Ecto neural progenitor cell (in vitro differentiated cells): ENCODE measurements at regions not wholly inside any gene's neighbourhood (a gene's known extent, or its start where the extent isn't known, plus 50 kb on each side); places are given as distances from the start of the nearest gene placed in this dataset.

Source experiments
- DNase-seq: peaks from one replicate; pipeline ENCODE4 v3.0.0-alpha.2; 2018; ENCODE audit warnings: low spot score

DNA sequence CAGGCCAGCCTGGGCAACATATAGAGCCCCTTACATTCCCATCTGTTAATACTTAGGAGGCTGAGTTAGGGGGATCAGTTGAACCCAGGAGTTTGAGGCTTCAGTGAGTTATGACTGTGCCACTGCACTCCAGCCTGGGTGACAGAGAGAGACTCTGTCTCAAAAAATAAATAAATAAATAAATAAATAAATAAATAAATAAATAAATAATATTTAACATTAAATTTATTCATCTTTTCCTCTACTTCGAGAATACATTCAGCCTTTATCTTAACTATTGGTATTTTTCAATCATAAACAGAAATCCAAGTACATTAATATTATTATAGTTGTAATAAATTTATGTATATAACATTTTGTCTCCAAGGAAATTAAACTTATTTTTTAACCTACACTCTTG, 1227.7 kb upstream of the GJE1 start:
- no peak for DNase-seq

DNA sequence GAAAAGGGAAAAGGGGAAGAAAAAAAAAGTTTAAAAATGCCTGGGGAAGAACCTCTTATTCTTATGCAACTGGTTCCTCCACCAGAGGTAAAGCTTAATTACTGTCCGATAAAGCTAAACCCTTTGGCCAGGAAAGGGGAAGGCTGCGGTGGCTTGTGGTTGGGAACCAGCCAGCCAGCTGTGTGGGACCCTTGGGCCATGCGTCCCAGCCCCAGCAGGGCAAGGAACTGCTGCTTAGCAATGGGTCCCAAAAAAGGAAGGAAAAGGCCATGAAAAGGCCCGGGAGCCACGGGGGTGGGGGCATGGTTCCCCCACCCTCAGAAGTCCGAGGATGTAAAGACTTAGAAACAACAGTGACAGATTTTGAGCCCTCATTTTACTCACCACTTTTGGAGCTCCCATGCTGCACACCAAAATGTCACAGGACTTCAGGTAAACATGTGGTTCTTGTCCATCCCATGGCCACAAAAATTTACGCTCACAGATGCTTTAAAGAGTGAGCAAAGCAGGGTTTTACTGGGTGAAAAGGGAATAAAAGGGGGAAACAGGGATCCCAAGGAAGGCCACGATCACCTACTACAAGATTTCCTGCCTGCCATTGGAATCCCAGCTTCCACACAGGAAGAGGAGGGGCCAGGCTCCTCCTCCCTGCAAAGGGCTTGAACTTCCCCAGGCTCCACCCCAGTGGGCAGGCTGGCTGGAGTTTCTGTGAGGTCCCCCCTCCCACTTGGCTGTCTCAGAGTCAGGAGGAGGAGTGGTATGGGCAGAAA, 1234.7 kb upstream of the GJE1 start:
- DNase-seq, result no peak

DNA sequence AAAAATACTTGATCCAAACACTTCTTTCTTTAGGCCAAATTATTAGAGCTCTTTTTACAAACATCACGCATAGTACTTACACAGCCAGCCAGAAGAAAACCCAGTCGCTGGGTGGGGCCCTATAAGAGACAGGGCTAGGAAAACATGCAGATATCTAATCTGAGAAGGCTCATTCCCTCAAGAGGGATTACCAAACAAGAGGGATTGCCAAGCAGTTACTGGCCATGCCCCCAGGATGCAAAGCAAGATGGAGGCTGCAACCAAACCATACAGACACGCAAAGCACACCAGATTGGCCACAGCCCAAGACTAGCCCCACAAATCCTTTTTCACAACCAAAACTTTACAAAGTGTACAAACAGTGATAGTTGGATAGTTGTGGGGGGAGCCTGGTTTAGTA, 1235.4 kb upstream of the GJE1 start:
- no peak for DNase-seq

GRCh38 chr6:140893432-140893831, 1239.3 kb upstream of the GJE1 start:
- no peak for DNase-seq

DNA sequence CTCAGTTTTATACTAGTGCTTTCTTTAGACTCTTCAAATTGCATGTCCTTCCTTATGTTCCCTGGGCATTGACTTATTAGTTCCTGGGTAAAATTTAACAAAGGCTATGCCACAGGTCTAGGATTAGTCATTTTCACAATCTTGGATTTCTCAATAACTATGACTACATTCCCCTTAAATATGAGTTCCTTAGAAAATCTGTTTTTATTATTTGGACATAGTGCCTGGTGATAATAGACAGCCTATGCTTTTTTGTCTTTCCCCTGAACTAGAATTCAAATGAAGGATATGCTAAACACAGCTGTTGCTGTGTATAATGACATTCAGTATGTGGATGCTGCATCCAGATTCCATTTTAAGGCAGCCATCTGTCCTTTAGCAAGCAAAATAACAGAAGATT, 1252.8 kb upstream of the GJE1 start:
- no peak for DNase-seq

DNA sequence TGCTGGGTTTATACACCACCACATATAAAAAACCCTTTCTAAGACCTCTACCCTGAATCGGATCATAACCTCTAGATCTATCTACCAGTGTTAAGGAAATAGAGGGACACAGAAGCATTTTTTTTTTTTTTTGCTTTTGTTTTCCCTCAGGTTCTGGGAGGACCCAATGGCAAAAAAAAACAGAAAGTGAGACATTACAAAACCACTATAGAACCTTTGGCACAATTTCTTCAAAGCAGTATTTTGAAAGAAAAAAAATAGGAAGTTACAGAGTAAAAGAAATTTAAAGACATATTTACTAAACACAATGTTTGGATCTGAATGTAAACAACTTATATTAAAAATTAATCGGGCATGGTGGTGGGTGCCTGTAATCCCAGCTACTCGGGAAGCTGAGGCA, 1258.7 kb upstream of the GJE1 start:
- no peak for DNase-seq

DNA sequence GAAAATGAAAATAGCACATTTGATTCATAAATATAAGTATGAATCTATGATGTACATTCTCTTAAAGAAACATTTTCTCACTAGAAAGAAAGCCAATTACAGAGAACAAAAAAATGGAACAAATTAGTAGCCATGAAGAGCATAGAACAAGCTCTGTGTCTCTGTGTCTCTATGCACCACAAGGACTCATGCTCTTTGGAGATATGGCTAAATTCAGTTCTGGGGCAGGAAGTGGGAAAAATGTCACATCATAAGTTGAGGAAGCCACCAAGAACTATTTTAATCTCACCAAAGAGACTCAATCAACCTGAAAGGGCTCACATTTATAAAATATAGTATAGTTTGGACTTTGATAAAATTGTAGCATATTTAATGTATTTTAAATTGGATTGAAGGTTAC, 1259.8 kb upstream of the GJE1 start:
- DNase-seq, result no peak

GRCh38 chr6:140871911-140872310, 1260.8 kb upstream of the GJE1 start:
- no peak for DNase-seq

- no peak for DNase-seq
These were observed 1265.4 kb upstream of the GJE1 start for GRCh38 chr6:140867336-140867735.

DNA sequence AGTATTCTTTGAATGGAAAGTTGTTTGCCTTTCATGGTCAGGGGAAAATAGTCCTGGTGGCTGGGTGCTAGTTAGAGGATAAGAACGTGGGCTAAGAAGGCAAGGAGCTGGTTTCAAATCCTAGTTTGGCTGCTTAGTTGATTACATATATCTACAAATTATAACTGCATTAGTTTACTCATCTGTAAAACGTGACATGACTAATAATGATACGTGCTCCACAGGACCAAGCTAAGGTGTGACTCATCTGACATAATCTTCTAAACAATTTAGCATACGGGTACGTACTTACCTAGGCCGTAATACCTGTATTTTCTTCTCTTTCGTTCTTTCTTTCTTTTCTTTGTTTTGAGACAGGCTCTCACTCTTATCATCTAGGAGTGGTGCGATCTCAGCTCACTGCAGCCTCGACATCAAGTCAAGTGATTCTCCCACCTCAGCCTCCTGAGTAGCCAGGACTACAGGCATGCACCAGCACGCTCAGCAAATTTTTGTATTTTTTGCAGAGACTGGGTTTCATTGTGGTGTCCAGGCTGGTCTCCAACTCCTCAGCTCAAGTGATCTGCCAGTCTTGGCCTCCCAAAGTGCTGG, 1274.2 kb upstream of the GJE1 start:
- DNase-seq, result no peak

DNA sequence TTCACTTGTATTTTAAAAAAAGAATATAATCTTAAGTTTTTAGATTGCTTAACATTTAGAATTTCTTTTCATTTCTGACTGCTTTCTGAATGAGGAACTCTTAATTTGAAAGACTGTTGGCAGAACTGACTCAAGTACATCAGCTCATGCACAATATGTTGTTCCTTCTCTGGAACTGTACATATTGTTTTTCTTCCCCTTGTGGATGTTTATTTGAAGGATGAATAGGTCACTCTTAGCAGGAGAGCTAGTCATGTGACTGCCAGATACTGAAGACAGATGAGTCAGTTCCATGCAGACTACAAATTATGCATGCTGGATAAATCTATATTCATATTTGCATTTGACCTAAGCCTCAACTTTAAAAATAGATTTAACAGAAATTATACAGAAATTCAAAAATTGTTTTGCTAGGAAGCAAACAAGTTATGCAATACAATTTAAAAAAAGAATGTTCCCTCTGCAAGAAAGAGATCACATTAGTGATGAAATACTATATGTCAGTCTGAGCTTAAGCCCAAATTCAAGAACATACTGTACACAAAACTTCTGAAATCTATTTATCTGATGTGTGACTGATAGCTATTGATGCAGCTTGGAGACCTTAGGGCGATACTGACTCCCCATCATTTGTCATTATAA, 1274.9 kb upstream of the GJE1 start:
- no peak for DNase-seq

GRCh38 chr6:140855520-140855919, 1277.2 kb upstream of the GJE1 start:
- no peak for DNase-seq

DNA sequence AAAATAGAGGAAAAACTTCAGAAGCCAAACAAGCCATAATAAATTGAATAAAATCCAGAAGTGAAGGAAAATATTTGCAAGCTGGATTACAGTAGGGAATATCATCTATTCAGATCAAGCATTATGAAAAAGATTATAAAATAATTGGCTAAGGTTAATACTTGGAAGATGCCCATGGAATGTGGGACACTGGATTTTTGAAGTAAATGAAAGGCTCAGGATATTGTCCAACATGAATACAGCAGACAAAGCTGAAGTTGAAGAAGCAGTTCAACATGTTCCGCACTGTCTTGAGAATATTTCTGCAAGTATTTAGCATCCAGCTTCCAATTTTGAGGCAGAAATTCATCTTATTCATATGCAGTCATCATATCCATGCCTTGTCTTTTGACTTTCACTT, 1278.4 kb upstream of the GJE1 start:
- no peak for DNase-seq

- no peak for DNase-seq
These were observed 1282.3 kb upstream of the GJE1 start for GRCh38 chr6:140850438-140850837.

GRCh38 chr6:140849456-140849855, 1283.3 kb upstream of the GJE1 start:
- DNase-seq, result no peak

- DNase-seq, result no peak
These were observed 1285.5 kb upstream of the GJE1 start for GRCh38 chr6:140847262-140847645.

GRCh38 chr6:140846503-140847261, 1286.0 kb upstream of the GJE1 start:
- DNase-seq, result no peak

- no peak for DNase-seq
These were observed 1287.0 kb upstream of the GJE1 start for GRCh38 chr6:140845701-140846100.

GRCh38 chr6:140844167-140844566, 1288.6 kb upstream of the GJE1 start:
- no peak for DNase-seq

GRCh38 chr6:140833408-140833807, 1299.3 kb upstream of the GJE1 start:
- no peak for DNase-seq

DNA sequence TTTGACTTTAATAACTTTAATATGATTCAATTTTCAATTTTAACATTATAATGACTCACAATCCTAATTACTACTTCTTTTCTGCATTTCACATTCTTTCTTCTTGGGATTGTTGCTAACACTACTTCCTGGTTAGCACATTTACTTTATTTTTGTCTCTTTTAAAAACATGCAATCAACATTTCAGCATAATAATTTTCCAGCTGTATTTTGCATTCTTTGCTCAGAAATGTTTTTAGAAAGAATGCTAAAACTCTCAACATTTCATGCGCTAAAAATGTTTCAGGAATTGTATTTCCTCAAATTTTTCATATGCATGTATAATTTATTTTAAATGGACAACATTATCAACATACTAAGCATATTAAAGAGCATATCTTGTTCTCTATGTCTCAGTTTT, 1302.1 kb upstream of the GJE1 start:
- DNase-seq, result no peak

DNA sequence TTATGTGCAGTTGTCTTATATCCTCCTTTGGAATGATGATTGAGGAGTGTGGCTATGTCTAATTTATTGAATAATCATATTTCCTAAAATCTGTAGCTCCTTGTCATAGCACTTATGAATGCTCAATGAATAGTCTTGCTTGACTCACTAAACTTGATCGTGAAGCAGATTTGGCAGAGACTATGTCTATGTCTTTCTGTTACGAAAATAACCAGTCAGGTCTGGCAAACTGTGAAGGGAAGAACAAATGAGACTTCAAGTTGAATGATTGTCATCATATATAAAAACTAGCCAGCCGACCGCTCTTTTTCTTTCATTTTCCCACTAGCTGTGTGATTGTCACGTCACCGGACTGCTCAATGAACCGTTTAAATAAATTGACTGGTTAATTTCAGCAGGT, 1303.9 kb upstream of the GJE1 start:
- DNase-seq, result no peak

- no peak for DNase-seq
These were observed 1305.1 kb upstream of the GJE1 start for GRCh38 chr6:140827593-140827992.
